GM21717 (cell line): ENCODE measurements at regions not wholly inside any gene's neighbourhood (a gene's known extent, or its start where the extent isn't known, plus 50 kb on each side); places are given as distances from the start of the nearest gene placed in this dataset.

Source experiments
- ATAC-seq: cut with Tn5 transposase; IDR thresholded peaks from one replicate; pipeline ENCODE4 v1.9.1; 2021; ENCODE audit warnings: mild to moderate bottlenecking, moderate library complexity; ENCODE audit not compliant: unreplicated experiment

DNA sequence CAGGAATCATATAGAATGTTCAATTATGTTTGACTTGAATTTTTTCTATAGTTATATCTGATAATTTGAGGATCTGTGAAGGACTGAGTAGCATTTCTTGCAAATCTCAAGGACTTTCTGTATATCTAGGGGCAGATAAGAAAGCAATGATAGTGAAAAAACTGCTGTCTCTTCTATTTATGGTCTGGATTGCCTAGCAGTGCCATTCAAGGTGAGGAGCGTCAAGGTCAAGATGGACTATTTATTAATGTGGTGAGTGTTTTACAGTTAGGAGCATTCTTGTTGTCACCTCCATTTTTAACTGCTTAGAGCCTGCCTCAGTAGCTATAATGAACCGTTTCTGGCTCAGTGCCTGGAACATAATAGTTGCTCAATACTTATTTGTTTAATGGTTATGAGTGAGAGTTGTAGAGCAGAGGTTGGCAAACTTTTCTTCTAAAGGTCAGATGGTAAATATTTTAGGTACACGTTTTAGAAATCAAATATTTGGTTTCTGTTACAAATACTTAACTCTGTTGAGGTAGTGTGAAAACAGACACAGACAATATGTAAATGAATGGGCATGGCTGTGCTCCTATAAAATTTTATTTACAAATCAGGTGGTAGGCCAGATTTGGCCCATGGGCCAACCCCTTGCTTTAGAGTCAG, 523.2 kb upstream of the IGFBP7 start:
- no peak for ATAC-seq

DNA sequence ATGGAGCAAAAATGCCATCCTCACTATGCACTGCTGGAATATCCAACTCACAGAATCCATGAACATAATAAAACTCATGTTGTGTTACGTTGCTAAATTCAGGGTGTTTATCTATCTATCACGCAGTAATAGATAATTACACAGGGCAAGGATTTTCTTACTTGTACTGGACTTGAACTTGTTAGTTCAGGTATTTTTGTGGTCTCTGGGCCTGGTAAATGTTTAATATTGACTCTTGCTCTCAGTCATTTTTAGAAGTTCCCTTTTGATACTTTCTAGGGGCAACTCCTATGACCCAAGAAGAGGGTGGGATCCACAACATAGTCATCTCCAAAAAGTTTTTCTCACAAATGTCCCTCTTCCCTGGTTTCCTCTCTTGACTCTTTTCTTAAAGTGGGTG, 522.4 kb upstream of the IGFBP7 start:
- no peak for ATAC-seq

DNA sequence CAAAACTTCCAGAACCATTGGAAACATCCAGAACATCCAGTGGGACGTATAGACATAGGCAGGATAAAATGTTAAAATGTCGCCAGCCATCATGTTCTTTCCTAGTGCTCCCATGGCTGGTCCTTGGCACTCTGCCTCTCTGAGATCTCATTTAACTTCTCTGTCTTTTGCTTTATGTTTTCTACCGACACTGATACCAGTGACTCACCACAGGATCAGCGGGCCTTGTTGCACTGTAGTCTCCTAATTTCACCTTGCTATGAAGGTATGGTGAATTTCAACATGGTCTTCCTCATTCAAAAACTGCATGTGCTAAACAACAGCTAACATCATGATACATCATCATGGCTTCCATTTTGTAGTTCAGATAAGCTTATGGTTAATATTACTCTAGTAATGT, 521.0 kb upstream of the IGFBP7 start:
- no peak for ATAC-seq

DNA sequence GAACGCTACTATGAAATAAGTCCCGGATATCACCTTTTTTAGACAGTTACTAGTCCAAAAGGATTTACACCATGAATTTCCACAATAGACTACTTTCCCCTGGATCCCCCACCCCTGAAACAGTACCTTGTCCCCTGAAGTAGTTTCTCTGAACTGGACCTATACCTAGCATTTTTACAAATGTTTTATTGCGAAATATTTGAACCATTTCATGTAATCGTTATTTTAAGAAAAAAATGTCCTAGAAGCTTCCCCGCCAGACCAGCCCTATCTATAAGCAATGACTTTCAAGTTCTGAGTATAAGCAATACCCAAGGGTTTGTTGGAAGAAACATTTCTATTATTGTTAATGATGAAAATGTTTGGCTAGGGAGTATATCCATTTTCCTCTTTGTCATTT, 517.8 kb upstream of the IGFBP7 start:
- ATAC-seq = no peak

DNA sequence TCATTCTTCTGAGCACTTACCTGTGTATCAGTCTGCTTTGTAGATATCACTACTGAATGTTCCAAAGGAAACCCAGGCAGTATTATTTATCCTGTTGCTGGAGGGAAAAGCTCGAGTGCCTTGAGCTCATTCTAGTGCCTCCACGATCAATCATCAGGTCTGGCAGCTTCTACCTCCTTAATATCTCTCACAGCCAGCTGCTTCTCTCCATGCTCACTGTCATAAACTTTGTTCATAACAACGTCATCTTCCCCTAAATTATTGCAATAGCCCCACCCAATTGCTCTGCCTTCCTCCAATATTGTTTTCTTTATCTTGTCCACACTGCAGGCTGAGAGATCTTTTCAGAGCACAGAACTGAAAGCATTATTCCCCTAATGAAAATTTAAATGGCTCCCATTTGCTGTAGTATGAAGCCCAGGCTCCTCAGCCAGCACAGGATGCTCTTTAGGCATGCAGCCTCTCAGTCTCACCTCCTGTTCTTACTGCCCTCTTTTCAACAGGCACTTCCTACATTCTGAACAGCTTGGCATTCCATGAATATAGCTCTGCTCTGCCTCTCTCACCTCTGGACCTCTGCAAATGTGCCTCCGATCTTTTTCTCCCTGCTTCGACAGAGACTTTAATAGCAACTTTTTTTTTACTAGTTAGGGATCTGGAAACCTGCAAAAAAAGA, 504.2 kb upstream of the IGFBP7 start:
- no peak for ATAC-seq

DNA sequence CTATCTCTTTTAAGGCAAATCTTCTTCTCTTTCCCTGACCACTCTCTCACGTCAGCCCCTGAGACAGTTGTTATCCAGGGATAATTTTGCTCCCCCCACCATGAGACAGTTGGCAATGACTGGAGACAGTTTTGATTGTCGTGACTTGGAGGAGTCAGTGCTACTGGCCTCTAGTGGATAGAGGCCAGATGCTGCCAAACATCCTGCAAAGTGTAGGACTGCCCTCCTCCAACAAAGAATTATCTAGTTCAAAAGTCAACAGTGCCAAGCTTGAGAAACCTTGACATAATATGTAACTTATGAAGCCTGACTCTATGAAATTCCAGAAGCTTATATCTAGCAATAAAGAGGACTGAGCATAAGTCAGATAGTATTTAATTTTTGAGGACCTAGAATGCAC, 502.1 kb upstream of the IGFBP7 start:
- no peak for ATAC-seq

DNA sequence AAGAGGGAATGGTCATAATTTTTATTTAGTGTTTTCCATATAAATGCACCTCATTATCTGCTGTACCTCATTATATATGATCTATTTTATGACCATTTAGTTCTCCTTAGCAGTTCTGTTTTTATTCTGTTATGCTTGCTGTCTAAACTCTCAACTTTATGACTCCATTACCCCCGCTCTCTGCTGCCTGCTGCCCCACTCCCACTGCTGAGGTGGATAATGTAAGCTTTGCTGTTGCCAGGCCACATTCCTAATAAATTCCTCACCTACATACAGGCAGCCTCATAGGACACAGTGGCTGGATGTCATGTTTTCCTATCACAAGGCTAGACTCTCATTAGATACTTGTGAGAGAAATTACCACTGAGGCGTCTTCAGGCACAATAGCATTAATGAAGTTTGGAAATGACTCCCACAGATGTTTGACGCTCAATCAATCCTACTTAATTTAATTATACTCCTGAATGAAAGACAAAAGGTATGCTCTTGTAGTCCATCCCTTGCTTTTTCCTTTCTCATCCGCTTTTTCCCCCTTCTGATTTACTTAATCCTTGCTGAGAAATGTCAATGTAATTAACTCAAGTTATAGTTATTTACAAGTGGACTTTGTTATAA, 497.5 kb upstream of the IGFBP7 start:
- no peak for ATAC-seq

DNA sequence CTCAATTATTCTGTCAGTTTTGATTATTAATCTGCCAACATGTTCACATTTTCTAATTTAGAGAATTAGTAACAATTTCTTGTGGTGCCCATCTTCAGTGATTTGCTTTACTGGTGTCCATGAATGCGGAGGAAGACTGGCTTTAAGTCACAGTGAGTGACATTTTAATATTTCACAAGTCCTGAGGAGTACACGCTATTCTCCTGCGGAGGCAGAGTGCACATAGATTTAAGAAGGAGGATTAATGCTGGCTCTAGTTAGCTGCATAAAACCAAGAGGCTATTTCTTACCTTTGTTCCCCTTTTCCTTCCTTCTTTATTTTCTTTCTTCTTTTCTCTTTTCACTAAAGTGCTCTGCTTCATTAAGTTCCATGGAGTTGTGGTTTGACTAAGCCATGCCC, 495.2 kb upstream of the IGFBP7 start:
- no peak for ATAC-seq

DNA sequence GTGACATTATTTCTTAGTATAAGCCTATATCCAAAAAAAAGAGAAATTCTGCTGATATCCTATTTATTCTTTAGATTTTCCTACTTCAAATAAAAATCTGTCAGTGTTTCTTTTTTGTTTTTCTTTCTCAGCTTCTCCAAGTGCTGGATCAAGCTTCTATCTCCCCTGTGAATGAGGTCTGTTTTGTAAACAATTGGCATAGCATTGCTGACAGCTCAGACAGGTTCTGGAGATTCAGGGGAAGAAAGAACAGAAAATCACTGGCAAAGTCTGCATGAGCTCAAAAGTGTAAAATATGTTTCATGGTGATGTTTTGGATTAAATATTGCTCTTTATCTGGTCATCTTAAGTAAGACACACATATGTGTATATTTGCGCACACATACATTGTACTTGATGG, 492.0 kb upstream of the IGFBP7 start:
- no peak for ATAC-seq

DNA sequence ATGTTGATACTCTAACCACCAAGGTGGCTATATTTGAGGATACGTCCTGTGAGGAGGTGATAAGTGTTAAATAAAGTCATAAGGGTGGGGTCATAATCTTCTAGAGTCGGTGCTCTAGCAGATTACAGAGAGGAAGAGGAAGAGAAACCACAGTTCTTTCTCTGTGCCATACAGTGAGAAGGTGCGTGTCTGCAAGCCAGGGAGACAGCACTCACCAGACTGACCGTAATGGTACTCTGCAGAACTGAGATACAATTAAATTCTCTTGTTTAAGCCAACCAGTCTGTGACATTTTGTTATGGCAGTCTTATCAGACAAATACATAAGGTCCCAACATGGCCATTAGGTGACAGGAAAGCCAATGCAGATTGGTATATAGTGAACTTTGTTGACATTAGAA, 480.9 kb upstream of the IGFBP7 start:
- no peak for ATAC-seq

DNA sequence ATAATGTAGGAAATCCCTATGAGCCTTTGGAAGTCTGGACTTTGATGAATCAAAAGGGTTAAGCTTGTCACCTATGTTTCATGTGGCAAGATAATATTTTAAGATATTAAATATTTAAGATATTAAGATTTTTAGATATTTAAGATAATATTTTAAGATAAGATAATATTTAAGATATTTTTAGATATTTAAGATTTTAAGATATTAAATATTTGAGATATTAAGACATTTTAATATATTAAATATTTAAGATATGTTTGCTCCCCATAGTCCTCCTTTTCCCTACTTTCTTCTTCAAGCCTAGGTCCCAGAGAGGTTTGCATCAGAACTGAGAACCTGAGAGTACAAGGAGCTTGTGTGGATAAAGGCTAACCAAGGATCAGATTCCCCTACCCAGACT, 478.4 kb upstream of the IGFBP7 start:
- no peak for ATAC-seq

DNA sequence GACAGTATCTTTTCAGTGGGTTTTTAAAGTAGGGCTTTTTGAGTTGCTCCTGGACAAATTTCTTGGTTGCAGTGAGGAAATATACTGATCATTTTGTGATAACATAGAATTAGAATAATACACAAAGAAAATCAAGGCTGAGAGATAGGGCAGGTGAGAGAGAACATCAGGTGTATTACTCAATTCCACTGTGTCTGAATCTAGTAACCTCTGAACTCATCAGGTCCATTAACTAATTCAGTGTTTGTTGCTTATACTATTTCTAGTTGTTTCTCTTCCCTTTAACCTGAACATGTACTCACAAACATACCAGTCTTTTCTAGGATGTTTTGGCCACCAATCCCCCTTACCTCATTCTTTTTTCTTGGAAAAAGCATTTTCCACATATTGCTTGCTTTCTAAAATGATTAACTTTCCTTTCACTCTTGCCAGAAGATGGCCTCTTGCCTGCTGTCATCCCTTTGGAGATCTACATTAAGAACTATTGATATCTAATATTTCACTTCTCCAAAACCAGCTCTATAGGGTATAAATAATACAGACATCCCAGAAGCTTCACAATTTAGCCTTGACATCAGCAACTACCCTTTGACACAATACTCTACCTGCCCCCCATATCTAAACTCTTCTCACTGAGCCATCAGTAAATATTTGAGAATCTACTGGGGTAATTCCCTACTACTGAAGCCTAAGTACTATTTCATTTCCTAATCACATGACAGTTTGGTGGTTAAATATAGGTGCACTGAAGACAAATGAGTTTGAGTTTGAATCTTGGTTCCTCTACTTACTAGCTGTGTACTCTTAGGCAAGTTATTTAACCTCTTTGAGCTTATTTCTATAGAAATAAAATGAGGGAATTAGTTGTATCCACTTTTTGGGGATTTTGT, 470.8 kb upstream of the IGFBP7 start:
- ATAC-seq = no peak

DNA sequence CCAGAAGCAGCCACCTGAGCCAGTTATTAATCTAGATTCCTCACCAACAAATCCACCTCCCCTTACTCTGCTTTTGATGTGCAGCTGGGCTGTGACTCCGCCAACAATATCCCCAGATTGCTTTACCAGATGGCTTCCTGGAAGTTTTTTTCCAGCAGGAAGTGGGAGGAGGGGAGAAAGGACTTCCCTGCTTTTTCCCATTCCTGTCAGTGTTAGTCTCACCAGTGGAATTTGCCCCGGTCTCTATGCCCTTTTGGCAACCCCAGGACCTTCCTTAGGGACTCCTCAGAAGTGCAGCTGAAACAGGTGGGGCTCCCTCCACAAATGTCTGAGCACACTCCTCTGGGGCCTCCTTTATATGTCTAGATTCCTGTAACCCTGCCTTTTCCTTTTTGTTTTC, 465.2 kb upstream of the IGFBP7 start:
- ATAC-seq = no peak

DNA sequence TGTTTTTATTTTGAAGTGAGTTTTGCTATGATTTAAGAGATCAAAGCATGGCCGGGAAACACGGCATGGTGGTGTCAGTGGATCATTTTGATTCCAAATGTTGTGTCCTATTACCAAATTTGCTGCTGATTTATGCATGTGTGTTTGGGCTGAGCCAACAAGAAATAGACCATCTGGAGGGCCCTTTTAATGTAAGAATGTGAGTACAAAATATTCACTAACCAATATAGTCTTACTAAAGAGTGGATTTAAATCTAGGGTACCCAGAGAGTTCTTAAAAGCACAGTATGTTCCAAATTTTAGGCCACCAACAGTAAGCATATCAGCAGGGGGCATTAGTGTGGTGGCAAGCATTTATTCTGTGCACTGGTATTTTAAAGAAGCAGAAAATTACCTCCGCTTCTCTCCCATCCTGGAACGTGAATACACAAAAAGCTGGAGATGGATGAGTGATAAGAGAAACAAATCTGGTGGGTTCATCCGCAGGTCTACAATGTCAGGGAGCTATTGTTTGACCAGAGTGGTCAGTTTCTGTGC, 444.4 kb upstream of the IGFBP7 start:
- ATAC-seq = no peak

DNA sequence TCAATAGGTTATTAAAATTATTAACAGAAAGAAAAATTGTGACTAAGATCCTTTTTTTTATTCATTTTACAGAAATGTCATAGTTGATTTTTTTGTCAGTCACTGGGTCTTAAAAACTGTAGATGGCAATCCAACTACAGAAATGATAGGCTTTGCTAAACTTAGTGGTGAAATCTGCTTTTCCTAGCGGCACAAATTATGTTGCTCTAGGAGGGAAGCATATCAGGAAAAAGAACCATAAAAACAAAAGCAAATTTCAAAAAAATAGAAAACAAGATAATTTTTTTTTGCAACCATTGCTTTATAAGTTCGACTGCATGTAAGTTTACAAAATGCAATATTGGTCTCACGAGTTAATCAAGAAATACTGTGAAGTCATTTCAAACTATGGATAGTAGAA, 443.5 kb upstream of the IGFBP7 start:
- no peak for ATAC-seq

DNA sequence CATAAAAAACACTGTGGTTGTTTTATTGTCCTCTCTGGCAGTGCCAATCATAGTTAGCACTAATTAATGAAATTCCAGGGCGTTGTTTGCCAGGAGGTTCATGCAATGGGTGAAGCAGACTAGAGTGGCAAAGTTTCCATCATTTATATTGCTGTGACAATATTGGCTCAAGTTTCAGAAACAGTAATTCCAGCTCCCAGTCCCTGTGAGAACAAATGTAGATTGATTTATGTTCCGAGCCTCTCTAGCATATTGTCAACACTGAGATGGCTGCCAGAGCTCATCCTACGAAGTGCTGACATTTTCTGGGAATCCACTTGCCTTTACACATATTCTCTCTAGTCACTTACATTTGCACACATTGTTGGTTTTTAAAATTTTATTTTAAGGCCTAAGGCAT, 440.0 kb upstream of the IGFBP7 start:
- ATAC-seq = no peak

DNA sequence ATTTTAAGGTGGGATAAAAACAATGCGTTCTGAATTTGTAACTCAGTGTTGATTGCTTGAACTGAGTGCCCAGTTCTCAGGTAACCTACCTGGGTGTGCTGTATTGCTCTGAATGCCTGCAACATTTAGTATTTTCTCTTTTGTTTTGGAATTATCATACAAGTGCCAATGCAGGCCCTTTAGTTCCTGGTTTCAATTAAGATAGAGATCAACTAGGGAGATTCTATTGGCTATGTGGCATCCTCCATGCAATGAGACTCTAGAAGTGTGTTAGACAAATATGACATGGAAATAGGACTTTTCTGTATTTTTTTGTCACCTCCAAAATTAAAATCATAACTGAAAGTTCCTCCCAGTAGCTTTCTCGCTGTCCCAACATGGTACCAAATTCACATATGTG, 438.7 kb upstream of the IGFBP7 start:
- ATAC-seq = no peak

DNA sequence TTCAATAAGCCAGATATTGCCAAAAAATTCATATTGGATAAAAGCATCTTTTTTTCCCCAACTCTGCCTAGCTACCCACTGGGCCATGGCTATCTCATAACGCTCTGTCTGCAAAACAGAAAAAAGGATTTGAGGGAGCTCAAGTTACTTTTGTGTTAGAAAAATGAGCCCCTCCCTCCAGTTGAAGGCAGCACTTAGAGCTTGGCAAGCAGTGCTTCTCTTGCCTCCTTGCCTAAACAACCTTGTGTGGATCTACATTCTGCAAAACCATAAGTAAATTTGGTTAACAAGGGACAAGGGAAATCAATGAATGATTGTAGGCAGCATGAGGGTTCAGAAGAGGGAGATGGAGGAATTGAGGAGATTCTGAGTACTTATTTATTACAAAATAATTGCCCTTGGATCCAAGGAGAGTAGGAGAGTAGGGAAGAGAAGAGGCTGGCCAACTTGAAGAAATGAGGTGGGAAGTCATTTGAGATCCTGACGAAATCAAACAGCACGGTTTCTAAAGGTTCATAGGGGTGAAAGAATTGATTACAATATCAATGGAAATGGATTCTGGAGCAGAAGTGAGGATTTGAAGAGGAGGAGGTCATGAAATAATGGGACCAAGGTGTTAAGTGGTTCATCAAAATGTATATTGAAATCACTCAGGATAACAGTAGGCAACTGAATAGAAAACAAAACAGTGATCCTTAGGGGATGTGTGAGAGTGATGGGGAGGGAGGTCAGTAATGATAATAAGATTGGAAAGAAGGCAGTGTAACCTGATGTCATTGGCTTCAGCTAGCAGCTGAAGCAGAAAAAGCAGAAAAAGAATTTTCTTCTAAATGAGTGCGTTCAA, 434.8 kb upstream of the IGFBP7 start:
- no peak for ATAC-seq

DNA sequence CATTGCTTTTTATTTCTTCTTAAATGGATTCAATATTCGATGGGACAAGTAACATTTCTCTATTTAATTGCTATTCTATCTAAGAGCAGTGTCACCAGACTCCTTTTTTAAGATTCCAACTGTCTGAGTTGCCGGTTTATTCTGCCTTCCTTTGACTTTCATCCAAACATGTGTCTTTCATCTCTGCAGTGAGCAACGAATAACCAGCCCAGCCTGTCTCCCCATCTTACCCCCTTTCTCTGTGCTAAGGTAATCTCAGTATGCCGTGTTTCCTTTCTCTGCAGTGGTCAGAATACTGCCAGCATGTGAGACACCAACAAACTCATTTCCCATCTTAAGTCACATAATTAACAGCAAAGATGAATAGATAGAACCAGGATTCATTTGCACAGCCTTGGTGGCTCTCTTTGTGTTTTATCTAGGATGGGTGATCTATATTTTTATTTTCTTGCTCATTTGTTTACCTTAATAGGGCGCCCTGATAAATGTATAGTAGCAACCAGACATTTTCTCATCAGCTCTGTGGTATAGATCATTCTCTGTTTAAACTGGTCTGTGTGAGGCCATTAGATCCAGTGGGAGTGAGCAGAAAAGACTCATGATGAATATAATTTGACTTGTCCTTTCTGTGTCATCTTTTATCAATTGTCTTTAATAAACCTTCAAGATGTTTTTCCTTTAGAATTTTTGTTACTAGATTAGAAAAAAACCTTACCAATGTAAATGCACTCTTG, 394.8 kb upstream of the IGFBP7 start:
- no peak for ATAC-seq

DNA sequence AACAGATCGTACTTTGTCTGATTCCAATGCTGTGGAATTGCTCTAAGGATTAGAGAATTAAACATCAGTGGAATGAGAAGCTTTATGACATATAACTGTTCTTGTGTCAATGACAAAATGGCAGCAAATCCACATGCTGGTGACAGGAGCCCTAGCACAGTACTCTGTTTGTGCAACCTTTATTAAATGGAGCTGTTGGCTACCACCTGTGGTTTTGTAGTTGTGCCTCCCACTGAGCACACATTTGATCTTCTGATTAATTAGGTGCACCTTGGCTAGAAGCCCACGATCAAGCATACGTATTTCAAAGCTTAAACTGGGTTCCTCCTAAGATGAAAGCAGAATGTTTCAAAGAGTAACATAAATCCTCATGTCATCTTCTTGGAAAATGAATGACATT, 394.0 kb upstream of the IGFBP7 start:
- ATAC-seq = no peak
